Liver (tissue), 8 donors: ENCODE measurements at regions not wholly inside any gene's neighbourhood (a gene's known extent, or its start where the extent isn't known, plus 50 kb on each side); places are given as distances from the start of the nearest gene placed in this dataset.

Source experiments
- DNase-seq: peaks from one replicate; pipeline ENCODE4 v3.0.0-alpha.2; 2017; ENCODE audit warnings: low spot score
- H3K27ac ChIP-seq, 2 donors: one replicate each; pipeline ENCODE4 v1.7.0; 2013; ENCODE audit warnings: inconsistent platforms in 2 of 2, low read length in 2 of 2, control low read depth in 1 of 2, low read depth in 1 of 2, mild to moderate bottlenecking in 1 of 2
- H3K27me3 ChIP-seq, 4 donors: one replicate each; pipeline versions ENCODE4 v1.6.1 to v1.7.0; 2013; ENCODE audit warnings: low read length in 3 of 4, inconsistent platforms in 1 of 4, mild to moderate bottlenecking in 1 of 4, moderate library complexity in 1 of 4; ENCODE audit not compliant: control insufficient read depth in 4 of 4, insufficient read depth in 4 of 4
- H3K36me3 ChIP-seq, 4 donors: one replicate each; pipeline versions ENCODE4 v1.6.1 to v1.7.0; 2013; ENCODE audit warnings: low read length in 3 of 4, mild to moderate bottlenecking in 3 of 4, low read depth in 1 of 4, moderate library complexity in 1 of 4; ENCODE audit not compliant: control insufficient read depth in 4 of 4, insufficient read depth in 3 of 4
- H3K4me1 ChIP-seq, 4 donors: one replicate each; pipeline versions ENCODE4 v1.6.1 to v1.7.0; 2013; ENCODE audit warnings: low read length in 3 of 4, mild to moderate bottlenecking in 3 of 4, moderate library complexity in 1 of 4; ENCODE audit not compliant: control insufficient read depth in 4 of 4, insufficient read depth in 4 of 4
- H3K4me3 ChIP-seq, 3 donors: one replicate each; pipeline versions ENCODE4 v1.6.1 to v1.7.0; 2013; ENCODE audit warnings: low read length in 3 of 3, control low read depth in 1 of 3, low read depth in 1 of 3, mild to moderate bottlenecking in 1 of 3
- H3K9ac ChIP-seq, 2 donors: one replicate each; pipeline ENCODE4 v1.7.0; 2013; ENCODE audit warnings: low read length in 2 of 2, mild to moderate bottlenecking in 2 of 2, moderate library complexity in 2 of 2, control low read depth in 1 of 2, low read depth in 1 of 2
- H3K9me3 ChIP-seq, 4 donors: one replicate each; pipeline versions ENCODE4 v1.6.1 to v1.7.0; 2013; ENCODE audit warnings: low read length in 3 of 4; ENCODE audit not compliant: control insufficient read depth in 4 of 4
- ATF3 ChIP-seq: IDR thresholded peaks from 2 replicates; pipeline ENCODE4 v1.6.1; 2016; ENCODE audit warnings: antibody characterized with exemption
- CTCF ChIP-seq: fragments of 150-350 bp; IDR thresholded peaks from 2 replicates; pipeline ENCODE4 v1.5.1; 2017; ENCODE audit warnings: improper control_type of control experiment, low read depth, low read length; ENCODE audit not compliant: missing input control
- EGR1 ChIP-seq, 2 donors: IDR thresholded peaks; 2 replicates each; pipeline ENCODE4 v1.6.1; 2016 to 2018; ENCODE audit warnings: antibody characterized with exemption in 2 of 2, low read depth in 2 of 2
- FOXA1 ChIP-seq: IDR thresholded peaks from 2 replicates; pipeline ENCODE4 v1.6.1; 2016; ENCODE audit warnings: antibody characterized with exemption
- FOXA2 ChIP-seq: IDR thresholded peaks from 2 replicates; pipeline ENCODE4 v1.6.1; 2016; ENCODE audit warnings: antibody characterized with exemption
- GABPA ChIP-seq, 2 donors: IDR thresholded peaks in 1 of 2; conservative IDR thresholded peaks in 1 of 2; 2 replicates each; pipeline ENCODE4 v1.6.1; 2016; ENCODE audit warnings: antibody characterized with exemption in 2 of 2, mild to moderate bottlenecking in 1 of 2, moderate library complexity in 1 of 2
- HNF4A ChIP-seq, 2 donors: conservative IDR thresholded peaks; 2 replicates each; pipeline ENCODE4 v1.6.1; 2016; ENCODE audit warnings: antibody characterized with exemption in 2 of 2, mild to moderate bottlenecking in 2 of 2
- HNF4G ChIP-seq: IDR thresholded peaks from 2 replicates; pipeline ENCODE4 v1.6.1; 2016; ENCODE audit warnings: antibody characterized with exemption
- JUND ChIP-seq, 2 donors: IDR thresholded peaks; 2 replicates each; pipeline ENCODE4 v1.6.1; 2016; ENCODE audit warnings: antibody characterized with exemption in 2 of 2
- MAX ChIP-seq: IDR thresholded peaks from 2 replicates; pipeline ENCODE4 v1.6.1; 2016; ENCODE audit warnings: antibody characterized with exemption
- NR2F2 ChIP-seq: IDR thresholded peaks from 2 replicates; pipeline ENCODE4 v1.6.1; 2016; ENCODE audit warnings: antibody characterized with exemption
- RAD21 ChIP-seq, 2 donors: IDR thresholded peaks; 2 replicates each; pipeline ENCODE4 v1.6.1; 2016; ENCODE audit warnings: antibody characterized with exemption in 2 of 2, mild to moderate bottlenecking in 2 of 2
- REST ChIP-seq: IDR thresholded peaks from 2 replicates; pipeline ENCODE4 v1.6.1; 2016; ENCODE audit warnings: antibody characterized with exemption, mild to moderate bottlenecking
- RXRA ChIP-seq, 2 donors: IDR thresholded peaks; 2 replicates each; pipeline ENCODE4 v1.6.1; 2017 to 2018; ENCODE audit warnings: antibody characterized with exemption in 2 of 2, mild to moderate bottlenecking in 1 of 2
- SP1 ChIP-seq: IDR thresholded peaks from 2 replicates; pipeline ENCODE4 v1.6.1; 2018; ENCODE audit warnings: antibody characterized with exemption, mild to moderate bottlenecking
- TAF1 ChIP-seq: conservative IDR thresholded peaks from 2 replicates; pipeline ENCODE4 v1.6.1; 2016; ENCODE audit warnings: antibody characterized with exemption, mild to moderate bottlenecking
- YY1 ChIP-seq: IDR thresholded peaks from 2 replicates; pipeline ENCODE4 v1.6.1; 2016; ENCODE audit warnings: antibody characterized with exemption, mild to moderate bottlenecking
- ZBTB33 ChIP-seq: IDR thresholded peaks from 2 replicates; pipeline ENCODE4 v1.6.1; 2016; ENCODE audit warnings: antibody characterized with exemption
- whole genome bisulfite sequencing: extraction: QIAGEN DNeasy Blood & Tissue Kit; methylation state at CpG from one replicate; pipeline ENCODE4 v1.1.7; 2013; 5-methylcytosine and 5-hydroxymethylcytosine counted together
- donor health status: healthy.
- donor health status: healthy.
- donor health status: healthy.
- donor health status: healthy.
- donor health status: healthy.

DNA sequence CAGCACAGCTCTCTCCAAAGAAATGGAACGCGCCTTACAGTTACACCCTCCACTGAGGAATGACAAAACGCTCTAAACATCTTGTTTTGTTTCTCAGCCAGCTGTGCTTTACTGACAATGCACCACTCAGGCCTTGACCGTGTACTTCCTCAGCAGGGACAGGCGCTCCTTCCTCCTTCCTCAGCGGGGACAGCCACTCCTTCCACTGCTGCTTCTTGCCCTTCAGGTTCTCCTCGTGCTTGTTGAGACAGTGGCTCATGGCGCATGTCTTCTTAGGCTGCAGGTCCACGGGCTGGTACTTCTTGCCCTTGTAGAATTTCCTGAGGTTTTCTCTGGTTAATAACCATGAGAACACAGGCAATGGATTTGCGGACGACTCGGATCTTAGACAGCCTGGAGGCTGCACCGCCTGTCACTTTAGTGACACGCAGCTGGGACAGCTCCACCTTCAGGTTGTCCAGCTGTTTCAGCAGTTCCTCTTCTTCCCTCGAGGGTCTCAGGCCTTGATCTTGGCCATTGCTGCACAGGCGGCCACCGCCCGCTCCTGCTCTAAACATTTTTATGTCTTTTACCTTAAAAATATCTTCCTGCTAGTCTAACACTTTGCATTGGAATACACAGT, 613.8 kb downstream of the BRD1 start:
- H3K4me1 ChIP-seq: peaks cover 6 to 24% (median 17%) of the 10 kb centered on the region in 4 donors
- no peak for DNase-seq
- no peak for TF ChIP-seq HNF4A (conservative IDR thresholded peaks at IDR 0.05)
- no peak for TF ChIP-seq NR2F2
- TF ChIP-seq RAD21 (IDR thresholded peaks at IDR 0.05): no peak
- TF ChIP-seq CTCF: no peak
- no peak for TF ChIP-seq ZBTB33
- TF ChIP-seq GABPA (IDR thresholded peaks at IDR 0.05 in 1 of 2, conservative IDR thresholded peaks at IDR 0.05 in 1 of 2): no peak
- no peak for TF ChIP-seq FOXA2
- TF ChIP-seq EGR1 (IDR thresholded peaks at IDR 0.05; ENCODE audit: low read depth in 2 of 2): no peak
- no peak for TF ChIP-seq REST
- TF ChIP-seq TAF1: no peak
- TF ChIP-seq ATF3: no peak
- no peak for TF ChIP-seq HNF4G
- TF ChIP-seq FOXA1: no peak
- TF ChIP-seq RXRA (IDR thresholded peaks at IDR 0.05): no peak
- no peak for TF ChIP-seq YY1
- TF ChIP-seq MAX: no peak
- TF ChIP-seq JUND (IDR thresholded peaks at IDR 0.05): no peak
- TF ChIP-seq SP1: no peak

More for the DNA sequence above, 613.8 kb downstream of the BRD1 start:
- H3K9ac ChIP-seq: no peak overlapping the region
- no peak overlapping the region for H3K27ac ChIP-seq
- H3K9me3 ChIP-seq: peaks cover 0 to 11% (median 0%) of the 10 kb centered on the region in 4 donors
- WGBS: 82% methylated on average over 18 of the region's 18 CpGs
- no peaks in the 10 kb centered on the region for H3K36me3 ChIP-seq
- H3K4me3 ChIP-seq: no peak overlapping the region
- H3K27me3 ChIP-seq: no peaks in the 10 kb centered on the region
